ENCODE measurements at regions not wholly inside any gene's neighbourhood (a gene's known extent, or its start where the extent isn't known, plus 50 kb on each side); places are given as distances from the start of the nearest gene placed in this dataset.

GRCh38 chr13:52975969-52976368, 52.6 kb upstream of the OLFM4 start:
- Histone ChIP-seq H3K27me3 (ENCODE audit: insufficient read depth, low read depth, severe bottlenecking) (no peaks in the 10 kb centered on the region), H3K4me3 (ENCODE audit: low read depth, low read length) (no peak overlapping the region), H3K36me3 (no peaks in the 10 kb centered on the region), H3K9me3 (ENCODE audit: severe bottlenecking) (no peaks in the 10 kb centered on the region), H3K27ac (no peak overlapping the region)
- no peak for DNase-seq
- no peak for TF ChIP-seq CTCF (IDR thresholded peaks at IDR 0.05; ENCODE audit: low read depth, low read length)

GRCh38 chr13:52975161-52975560, 53.5 kb upstream of the OLFM4 start:
- Histone ChIP-seq H3K36me3 (no peaks in the 10 kb centered on the region), H3K27me3 (ENCODE audit: insufficient read depth, low read depth, severe bottlenecking) (no peaks in the 10 kb centered on the region), H3K9me3 (ENCODE audit: severe bottlenecking) (no peaks in the 10 kb centered on the region), H3K4me3 (ENCODE audit: low read depth, low read length) (no peak overlapping the region), H3K27ac (no peak overlapping the region)
- no peak for DNase-seq
- no peak for TF ChIP-seq CTCF (IDR thresholded peaks at IDR 0.05; ENCODE audit: low read depth, low read length)

- Histone ChIP-seq H3K36me3 (no peaks in the 10 kb centered on the region), H3K9me3 (ENCODE audit: severe bottlenecking) (no peaks in the 10 kb centered on the region), H3K4me3 (ENCODE audit: low read depth, low read length) (no peak overlapping the region), H3K27me3 (ENCODE audit: insufficient read depth, low read depth, severe bottlenecking) (no peaks in the 10 kb centered on the region), H3K27ac (no peak overlapping the region)
- DNase-seq: no peak
- no peak for TF ChIP-seq CTCF (IDR thresholded peaks at IDR 0.05; ENCODE audit: low read depth, low read length)
These were observed 53.9 kb upstream of the OLFM4 start for GRCh38 chr13:52974711-52975110.

GRCh38 chr13:52969373-52969772, 59.2 kb upstream of the OLFM4 start:
- H3K36me3 ChIP-seq: no peaks in the 10 kb centered on the region
- peak; percentile 20 for DNase-seq
- H3K27me3 ChIP-seq (ENCODE audit: insufficient read depth, low read depth, severe bottlenecking): no peaks in the 10 kb centered on the region
- no peak for TF ChIP-seq CTCF (IDR thresholded peaks at IDR 0.05; ENCODE audit: low read depth, low read length)
- no peak overlapping the region for H3K27ac ChIP-seq
- H3K4me3 ChIP-seq (ENCODE audit: low read depth, low read length): no peak overlapping the region
- H3K9me3 ChIP-seq (ENCODE audit: severe bottlenecking): no peaks in the 10 kb centered on the region

- peak; percentile 67 for DNase-seq
- Histone ChIP-seq H3K27ac (no peak overlapping the region), H3K36me3 (no peaks in the 10 kb centered on the region), H3K27me3 (ENCODE audit: insufficient read depth, low read depth, severe bottlenecking) (no peaks in the 10 kb centered on the region), H3K4me3 (ENCODE audit: low read depth, low read length) (no peak overlapping the region), H3K9me3 (ENCODE audit: severe bottlenecking) (no peaks in the 10 kb centered on the region)
- peak; percentile 74 for TF ChIP-seq CTCF (IDR thresholded peaks at IDR 0.05; ENCODE audit: low read depth, low read length)
These were observed 60.4 kb upstream of the OLFM4 start for GRCh38 chr13:52968074-52968700.

- Histone ChIP-seq H3K36me3 (no peaks in the 10 kb centered on the region), H3K27ac (no peak overlapping the region), H3K4me3 (ENCODE audit: low read depth, low read length) (no peak overlapping the region), H3K27me3 (ENCODE audit: insufficient read depth, low read depth, severe bottlenecking) (no peaks in the 10 kb centered on the region), H3K9me3 (ENCODE audit: severe bottlenecking) (no peaks in the 10 kb centered on the region)
- DNase-seq: no peak
- no peak for TF ChIP-seq CTCF (IDR thresholded peaks at IDR 0.05; ENCODE audit: low read depth, low read length)
These were observed 66.6 kb upstream of the OLFM4 start for GRCh38 chr13:52961987-52962386.

Measured in WERI-Rb-1 (cell line).